Right lobe of liver (tissue), 6 donors: ENCODE measurements at regions not wholly inside any gene's neighbourhood (a gene's known extent, or its start where the extent isn't known, plus 50 kb on each side); places are given as distances from the start of the nearest gene placed in this dataset.

Experiments
- ATAC-seq, 4 donors: fragments of 200-7000 bp; cut with Tn5 transposase; one replicate each; pipeline ENCODE4 v1.9.1; 2020; ENCODE audit warnings: mild to moderate bottlenecking in 4 of 4, moderate library complexity in 4 of 4
- DNase-seq, 3 donors: peaks; one replicate each; pipeline ENCODE4 v3.0.0-alpha.2; 2020
- H3K27ac ChIP-seq, 3 donors: fragments of 200-600 bp; one replicate each; pipeline ENCODE4 v1.8.0; 2022
- H3K27me3 ChIP-seq, 2 donors: fragments of 200-600 bp; one replicate each; pipeline ENCODE4 v1.8.0; 2022
- H3K36me3 ChIP-seq, 4 donors: fragments of 200-600 bp; sonication (generic) in 1 of 4; one replicate each; pipeline versions ENCODE4 v1.5.1 to v1.8.0; 2017 to 2022; ENCODE audit warnings: control low read depth in 1 of 4
- H3K4me1 ChIP-seq, 4 donors: fragments of 200-600 bp; sonication (generic) in 1 of 4; one replicate each; pipeline versions ENCODE4 v1.5.1 to v1.8.0; 2017 to 2022; ENCODE audit warnings: control low read depth in 1 of 4
- H3K4me3 ChIP-seq, 3 donors: fragments of 200-600 bp; one replicate each; pipeline ENCODE4 v1.8.0; 2022
- H3K9me3 ChIP-seq, 4 donors: fragments of 200-600 bp; sonication (generic) in 1 of 4; one replicate each; pipeline versions ENCODE4 v1.5.1 to v1.8.0; 2017 to 2022; ENCODE audit warnings: control low read depth in 1 of 4
- POLR2A ChIP-seq: fragments of 450-650 bp; IDR thresholded peaks from one replicate; pipeline ENCODE4 v1.6.1; 2017; ENCODE audit warnings: antibody characterized with exemption, mild to moderate bottlenecking
- WGBS: methylation state at CpG from one replicate; pipeline ENCODE4 v1.1.6; 2018; ENCODE audit warnings: low coverage, low lambda C conversion rate; ENCODE audit not compliant: insufficient coverage; ENCODE audit errors: missing lambda C conversion rate; 5-methylcytosine and 5-hydroxymethylcytosine counted together
- intact Hi-C, 2 donors: fragments of 100-400 bp; cut with DNase I; formaldehyde crosslinking; loops; one replicate each; pipeline versions ENCODE4 v1.11.2 to v1.14.1; 2022
- TF ChIP-seq, protein P1 (sequence below), 4 donors: fragments of 200-600 bp in 3 of 4; fragments of 450-650 bp in 1 of 4; IDR thresholded peaks; one replicate each; pipeline versions ENCODE4 v1.5.1 to v1.8.0; 2016 to 2022; ENCODE audit warnings: antibody characterized with exemption in 4 of 4, mild to moderate bottlenecking in 2 of 4
- donor health status: DM: no; HTN: yes; CAD: no.
- donor health status: DM: no; HTN: no; CAD: no.
- donor health status: DM: no; HTN: no; CAD: no.
- donor health status: DM: no; HTN: yes; CAD: no.
- donor health status: DM: no; HTN: yes; CAD: no.

DNA sequence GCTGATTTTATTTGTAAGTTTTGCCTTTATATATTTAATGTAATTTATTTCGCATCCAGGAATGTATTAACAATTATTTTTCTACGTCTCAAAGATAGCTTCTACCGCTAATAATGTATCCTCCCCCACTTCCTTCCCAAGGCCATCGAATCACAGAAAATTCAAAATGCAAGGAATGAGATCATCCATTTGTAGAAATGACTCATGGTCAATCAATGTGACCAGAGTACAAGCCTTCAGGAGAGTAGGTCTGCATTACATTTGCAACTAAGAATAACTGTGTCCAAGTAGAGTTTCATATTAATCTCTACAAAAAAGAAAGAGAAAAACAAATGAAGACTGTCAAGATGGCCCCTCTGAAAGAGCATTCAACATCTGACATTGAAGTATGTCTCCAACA is 205.9 kb upstream of the PHF14 start:
- Histone ChIP-seq H3K27me3 (no peaks in the 10 kb centered on the region), H3K4me1 (no peaks in the 10 kb centered on the region), H3K27ac (no peak overlapping the region), H3K4me3 (no peak overlapping the region), H3K36me3 (no peaks in the 10 kb centered on the region), H3K9me3 (no peaks in the 10 kb centered on the region)
- intact Hi-C loops, result no loop called here
- TF ChIP-seq, protein P1, sequence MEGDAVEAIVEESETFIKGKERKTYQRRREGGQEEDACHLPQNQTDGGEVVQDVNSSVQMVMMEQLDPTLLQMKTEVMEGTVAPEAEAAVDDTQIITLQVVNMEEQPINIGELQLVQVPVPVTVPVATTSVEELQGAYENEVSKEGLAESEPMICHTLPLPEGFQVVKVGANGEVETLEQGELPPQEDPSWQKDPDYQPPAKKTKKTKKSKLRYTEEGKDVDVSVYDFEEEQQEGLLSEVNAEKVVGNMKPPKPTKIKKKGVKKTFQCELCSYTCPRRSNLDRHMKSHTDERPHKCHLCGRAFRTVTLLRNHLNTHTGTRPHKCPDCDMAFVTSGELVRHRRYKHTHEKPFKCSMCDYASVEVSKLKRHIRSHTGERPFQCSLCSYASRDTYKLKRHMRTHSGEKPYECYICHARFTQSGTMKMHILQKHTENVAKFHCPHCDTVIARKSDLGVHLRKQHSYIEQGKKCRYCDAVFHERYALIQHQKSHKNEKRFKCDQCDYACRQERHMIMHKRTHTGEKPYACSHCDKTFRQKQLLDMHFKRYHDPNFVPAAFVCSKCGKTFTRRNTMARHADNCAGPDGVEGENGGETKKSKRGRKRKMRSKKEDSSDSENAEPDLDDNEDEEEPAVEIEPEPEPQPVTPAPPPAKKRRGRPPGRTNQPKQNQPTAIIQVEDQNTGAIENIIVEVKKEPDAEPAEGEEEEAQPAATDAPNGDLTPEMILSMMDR (IDR thresholded peaks at IDR 0.05), result no peak
- TF ChIP-seq POLR2A, result no peak
- ATAC-seq (no peak), DNase-seq (no peak)
- WGBS, result 71% methylated on average over 4 of the region's 4 CpGs

DNA sequence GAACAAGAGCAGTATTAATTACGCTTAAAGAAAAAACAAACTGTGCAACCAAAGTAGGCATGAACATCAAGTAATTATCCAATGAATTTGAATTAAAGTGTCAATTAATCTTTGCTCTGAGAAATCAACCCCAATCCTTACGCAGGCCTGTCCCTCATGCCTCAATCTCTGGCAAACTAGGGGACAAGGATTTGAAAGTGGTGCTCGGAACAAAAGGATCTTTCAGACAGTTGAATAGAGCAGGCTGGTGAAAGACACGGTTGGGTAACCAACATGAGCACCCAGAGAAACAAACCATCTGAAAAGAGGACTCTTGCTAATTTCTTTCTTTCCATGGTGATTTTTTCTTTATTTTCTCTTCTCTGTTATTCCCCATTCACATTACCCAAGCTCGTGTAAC is 203.5 kb upstream of the PHF14 start:
- H3K27me3 ChIP-seq, result no peaks in the 10 kb centered on the region
- H3K36me3 ChIP-seq, result no peaks in the 10 kb centered on the region
- no peak overlapping the region for H3K27ac ChIP-seq
- no peak overlapping the region for H3K4me3 ChIP-seq
- H3K9me3 ChIP-seq, result no peaks in the 10 kb centered on the region
- 49% methylated on average over 5 of the region's 5 CpGs for WGBS
- TF ChIP-seq, protein P1 (IDR thresholded peaks at IDR 0.05), result no peak
- no peak for TF ChIP-seq POLR2A
- DNase-seq, result no peak
- intact Hi-C loops, result no loop called here
- no peaks in the 10 kb centered on the region for H3K4me1 ChIP-seq
- no peak for ATAC-seq

DNA sequence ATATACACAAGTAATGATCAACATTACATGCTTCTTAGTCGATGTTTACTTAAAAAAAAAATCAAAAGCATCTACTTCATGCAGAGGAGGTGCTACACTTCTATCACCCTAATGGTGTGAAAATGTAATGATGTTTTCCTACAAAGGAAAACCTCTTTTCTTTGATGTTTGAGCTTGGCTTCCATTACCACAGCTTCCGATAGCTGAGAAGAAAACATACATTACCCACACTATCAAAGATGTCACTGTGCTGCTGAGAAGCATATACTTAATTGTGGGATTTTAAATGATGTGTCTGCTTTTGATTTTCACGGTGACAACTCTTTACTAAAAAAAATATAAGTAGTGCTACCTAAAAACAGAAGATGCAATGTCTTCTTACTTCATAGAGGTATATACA is 200.2 kb upstream of the PHF14 start:
- TF ChIP-seq, protein P1 (IDR thresholded peaks at IDR 0.05), result no peak
- no peak for TF ChIP-seq POLR2A
- no peaks in the 10 kb centered on the region for H3K4me1 ChIP-seq
- no peak overlapping the region for H3K4me3 ChIP-seq
- H3K27me3 ChIP-seq, result no peaks in the 10 kb centered on the region
- no peak for ATAC-seq
- 42% methylated on average over 3 of the region's 3 CpGs for WGBS
- DNase-seq, result no peak
- H3K9me3 ChIP-seq, result no peaks in the 10 kb centered on the region
- no peaks in the 10 kb centered on the region for H3K36me3 ChIP-seq
- H3K27ac ChIP-seq, result no peak overlapping the region
- intact Hi-C loops, result no loop called here

DNA sequence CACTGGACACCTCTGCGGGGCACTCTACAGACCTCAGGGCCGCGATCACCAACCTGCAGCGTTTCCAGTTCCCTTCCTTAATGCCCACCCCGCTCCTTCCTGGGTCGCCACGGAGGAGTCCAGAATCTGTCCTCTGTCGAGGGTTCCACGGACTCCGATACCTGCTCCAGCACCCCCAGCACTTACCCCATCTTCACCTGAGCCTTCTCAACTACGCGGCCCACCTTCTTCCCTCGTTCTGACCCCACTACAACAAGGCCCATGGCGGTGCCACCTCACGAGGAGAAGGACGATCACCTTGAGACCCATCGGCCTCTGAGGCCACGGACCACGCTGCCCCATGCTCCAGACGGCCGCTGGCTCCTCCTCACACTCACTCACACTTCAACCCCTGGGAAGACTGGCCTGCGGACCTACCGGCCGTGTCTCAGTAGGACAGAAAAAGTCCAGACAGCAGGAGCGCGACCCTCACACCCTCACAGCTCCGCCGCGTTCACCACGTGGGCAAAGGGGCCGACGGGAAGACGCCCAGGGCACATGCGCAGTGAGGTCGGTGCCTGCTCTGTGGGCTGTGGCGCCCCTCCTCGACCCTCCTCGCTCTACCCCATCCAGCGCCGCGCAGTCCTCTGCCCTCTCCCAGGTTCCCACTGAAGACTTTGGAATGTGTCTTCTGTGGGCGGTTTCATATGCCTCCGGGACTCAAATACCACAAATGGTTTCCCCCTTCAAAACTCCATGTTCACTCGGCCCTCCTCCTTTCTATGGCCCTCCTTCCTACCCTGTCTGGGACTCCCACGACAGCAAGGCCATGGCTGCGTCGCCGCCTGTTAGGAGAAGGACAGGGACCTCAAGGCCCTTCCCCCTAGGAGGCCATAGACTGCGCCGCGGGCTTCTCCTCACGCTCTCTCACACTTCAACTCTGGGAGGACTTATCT is 193.9 kb upstream of the PHF14 start:
- no peaks in the 10 kb centered on the region for H3K36me3 ChIP-seq
- H3K27me3 ChIP-seq, result no peaks in the 10 kb centered on the region
- no peak overlapping the region for H3K4me3 ChIP-seq
- intact Hi-C loops, result no loop called here
- H3K9me3 ChIP-seq, result no peaks in the 10 kb centered on the region
- H3K4me1 ChIP-seq, result no peaks in the 10 kb centered on the region
- peak in 1 of 4 donors; percentile 19 for ATAC-seq
- no peak for DNase-seq
- no peak overlapping the region for H3K27ac ChIP-seq
- no peak for TF ChIP-seq POLR2A
- TF ChIP-seq, protein P1 (IDR thresholded peaks at IDR 0.05), result no peak
- WGBS, result 79% methylated on average over 38 of the region's 52 CpGs
